Skin of body (tissue), 1 donor: ENCODE measurements at regions not wholly inside any gene's neighbourhood (a gene's known extent, or its start where the extent isn't known, plus 50 kb on each side); places are given as distances from the start of the nearest gene placed in this dataset.
A peak's percentile ranks its signal among the peaks of the same experiment; 100 is the strongest.
"Not testable (repeated sequence)": the region's sequence is repeated elsewhere in the genome, so short reads cannot be mapped to it uniquely, and the experiment has no call there.

Experiments used
- DNase-seq: peaks from one replicate; lab custom pipeline; 2025; lab: John Stamatoyannopoulos, UW

GRCh38 chr5:57396701-57397100, 85.9 kb downstream of the ACTBL2 start:
- no peak for DNase-seq

GRCh38 chr5:57394421-57395210, 88.0 kb downstream of the ACTBL2 start:
- no peak for DNase-seq

- DNase-seq, result no peak
Observed at GRCh38 chr5:57386958-57387357, 95.7 kb downstream of the ACTBL2 start.

- DNase-seq, result no peak
Observed at GRCh38 chr5:57383093-57383861, 99.3 kb downstream of the ACTBL2 start.

- no peak for DNase-seq
Observed at GRCh38 chr5:57382655-57383054, 100.0 kb downstream of the ACTBL2 start.

GRCh38 chr5:57370376-57370775, 112.2 kb downstream of the ACTBL2 start:
- DNase-seq, result no peak

GRCh38 chr5:57368010-57368409, 114.6 kb downstream of the ACTBL2 start:
- peak; percentile 51 for DNase-seq

GRCh38 chr5:57366744-57367143, 115.9 kb downstream of the ACTBL2 start:
- DNase-seq, result no peak

- no peak for DNase-seq
Observed at GRCh38 chr5:57362951-57363350, 119.7 kb downstream of the ACTBL2 start.

GRCh38 chr5:57360871-57361270, 121.7 kb downstream of the ACTBL2 start:
- no peak for DNase-seq

- no peak for DNase-seq
Observed at GRCh38 chr5:57358796-57359592, 123.6 kb downstream of the ACTBL2 start.

- DNase-seq, result not testable (repeated sequence)
Observed at GRCh38 chr5:57356850-57357249, 125.8 kb downstream of the ACTBL2 start.

- no peak for DNase-seq
Observed at GRCh38 chr5:57349214-57349613, 133.4 kb downstream of the ACTBL2 start.

- no peak for DNase-seq
Observed at GRCh38 chr5:57348376-57349140, 134.1 kb downstream of the ACTBL2 start.

GRCh38 chr5:57346328-57346727, 136.3 kb downstream of the ACTBL2 start:
- no peak for DNase-seq

GRCh38 chr5:57341380-57341979, 141.1 kb downstream of the ACTBL2 start:
- DNase-seq, result no peak

- DNase-seq, result no peak
Observed at GRCh38 chr5:57340681-57341080, 141.9 kb downstream of the ACTBL2 start.

GRCh38 chr5:57339521-57339920, 143.1 kb downstream of the ACTBL2 start:
- DNase-seq, result no peak

- DNase-seq, result no peak
Observed at GRCh38 chr5:57338868-57339340, 143.7 kb downstream of the ACTBL2 start.

GRCh38 chr5:57338068-57338867, 144.3 kb downstream of the ACTBL2 start:
- no peak for DNase-seq
